Tibial nerve (tissue), 3 donors: ENCODE measurements at regions not wholly inside any gene's neighbourhood (a gene's known extent, or its start where the extent isn't known, plus 50 kb on each side); places are given as distances from the start of the nearest gene placed in this dataset.

Experiments used
- CTCF ChIP-seq, 5 experiments: fragments of 200-600 bp in 3 of 5; fragments of 450-650 bp in 2 of 5; sonication (generic) in 3 of 5; IDR thresholded peaks; one replicate each; pipeline ENCODE4 v1.5.1; 2016 to 2019; ENCODE audit warnings: antibody characterized with exemption in 5 of 5, mild to moderate bottlenecking in 3 of 5, moderate library complexity in 2 of 5
- POLR2A ChIP-seq, 2 donors: fragments of 450-650 bp; IDR thresholded peaks; one replicate each; pipeline ENCODE4 v1.6.1; 2017; ENCODE audit warnings: antibody characterized with exemption in 2 of 2, mild to moderate bottlenecking in 2 of 2, moderate library complexity in 2 of 2

DNA sequence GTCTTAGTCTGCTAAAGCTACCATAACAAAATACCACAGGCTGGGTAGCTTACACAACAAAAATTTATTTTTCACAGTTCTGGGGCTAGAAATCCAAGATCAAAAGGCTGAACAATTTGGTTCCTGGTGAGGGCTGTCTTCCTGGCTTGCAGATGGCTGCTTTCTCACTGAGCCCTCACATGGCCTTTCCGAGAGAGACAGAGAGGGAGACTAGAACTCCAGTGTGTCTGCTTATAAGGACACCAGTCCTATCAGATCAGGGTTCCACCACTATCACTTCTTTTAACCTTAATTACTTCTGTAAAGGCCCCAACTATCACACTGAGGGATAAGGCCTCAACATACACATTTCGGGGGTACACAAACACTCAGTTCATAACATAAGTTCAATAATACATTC lies 527.4 kb upstream of the VSTM2A start:
- TF ChIP-seq CTCF (IDR thresholded peaks at IDR 0.05), result no peak
- no peak for TF ChIP-seq POLR2A (IDR thresholded peaks at IDR 0.05)
